ENCODE measurements at regions not wholly inside any gene's neighbourhood (a gene's known extent, or its start where the extent isn't known, plus 50 kb on each side); places are given as distances from the start of the nearest gene placed in this dataset.

- H3K23me2 ChIP-seq (ENCODE audit: low read depth, low read length) = no peaks in the 10 kb centered on the region
- H2BK15ac ChIP-seq (ENCODE audit: low read length) = no peak overlapping the region
- H3K9ac ChIP-seq (replicated peaks in 1 of 4; ENCODE audit: extremely low read depth in 1 of 4, low read depth in 3 of 4, low read length in 3 of 4) = peak overlapping the region in 1 of 4 experiments; percentile 49; a peak in 1 of 7 replicates
- POLR2A ChIA-PET (ENCODE audit: partially characterized antibody) = no interaction called here
- no peaks in the 10 kb centered on the region for H3K79me1 ChIP-seq (ENCODE audit: low read depth, low read length)
- H2BK12ac ChIP-seq (ENCODE audit: low read depth, low read length) = 0 out of 2 replicates have a peak overlapping the region, but pooled peaks have one; percentile 30
- H3K27ac ChIP-seq (ENCODE audit: low read depth, low read length) = no peak overlapping the region
- H3K4me2 ChIP-seq (ENCODE audit: insufficient read depth in 1 of 2, low read depth in 2 of 2, low read length in 2 of 2) = peak overlapping the region in 1 of 2 experiments; percentile 38; a peak in 2 of 4 replicates
- peak overlapping the region; percentile 75 for H2AK5ac ChIP-seq (ENCODE audit: low read depth, low read length)
- H3K9me3 ChIP-seq (ENCODE audit: insufficient read depth in 2 of 2, low read depth in 1 of 2, low read length in 1 of 2) = no peaks in the 10 kb centered on the region
- no peak overlapping the region for H2BK20ac ChIP-seq (ENCODE audit: low read length)
- DNase-seq (ENCODE audit: low read depth in 1 of 2, low spot score in 2 of 2) = no peak
- H4K20me1 ChIP-seq (replicated peaks in 1 of 2; ENCODE audit: control insufficient read depth in 1 of 2, insufficient read depth in 2 of 2, low read length in 2 of 2) = no peaks in the 10 kb centered on the region
- H2BK5ac ChIP-seq (ENCODE audit: low read depth, low read length) = no peak overlapping the region
- H3K56ac ChIP-seq (replicated peaks; ENCODE audit: insufficient read length, low read depth, low read length) = no peak overlapping the region
- H3K23ac ChIP-seq (ENCODE audit: insufficient read length) = no peak overlapping the region
- H2BK120ac ChIP-seq (replicated peaks; ENCODE audit: low read depth, low read length) = no peak overlapping the region
- H3K4me1 ChIP-seq (replicated peaks in 1 of 4; ENCODE audit: control insufficient read depth in 3 of 4, insufficient read depth in 4 of 4, low read length in 3 of 4) = peaks cover 1 to 21% (median 12%) of the 10 kb centered on the region in 4 experiments
- H3K4me3 ChIP-seq (ENCODE audit: extremely low read depth in 1 of 4, insufficient read depth in 2 of 4, low read depth in 3 of 4, low read length in 4 of 4) = no peak overlapping the region
- H3K27me3 ChIP-seq (replicated peaks in 1 of 4; ENCODE audit: control insufficient read depth in 3 of 4, extremely low read depth in 1 of 4, insufficient read depth in 3 of 4, low read length in 3 of 4) = no peaks in the 10 kb centered on the region
- peak; percentile 7 for FAIRE-seq
- 70% methylated on average over 5 of the region's 5 CpGs; no CpG with 5 or more reads in 1 of the 2 experiments for WGBS, 2 experiments (ENCODE audit: extremely low coverage in 1 of 2, insufficient coverage in 1 of 2, insufficient read length in 1 of 2, insufficient replicate concordance in 2 of 2, low coverage in 1 of 2, low lambda C conversion rate in 2 of 2, missing lambda C conversion rate in 1 of 2)
- no peak overlapping the region for H4K8ac ChIP-seq (ENCODE audit: extremely low read depth, insufficient read depth, low read length)
- no peak overlapping the region for H3K4ac ChIP-seq (replicated peaks; ENCODE audit: insufficient read length, low read depth, low read length)
- H4K91ac ChIP-seq (replicated peaks; ENCODE audit: insufficient read length, low read length) = no peak overlapping the region
- H3K18ac ChIP-seq (ENCODE audit: extremely low read depth, low read length) = no peak overlapping the region
- H3K36me3 ChIP-seq (ENCODE audit: control insufficient read depth in 2 of 4, insufficient read depth in 4 of 4, low read length in 3 of 4) = no peaks in the 10 kb centered on the region
- no peak overlapping the region for H2AFZ ChIP-seq (ENCODE audit: low read length)
- H3K79me2 ChIP-seq (ENCODE audit: control insufficient read depth in 1 of 2, insufficient read depth in 2 of 2, low read length in 2 of 2) = no peaks in the 10 kb centered on the region
- CTCF ChIA-PET (ENCODE audit: partially characterized antibody) = interaction anchor here (0.6 to 1.2 kb wide), 2 partner anchors 234 to 578 kb away, joined by 3 read pairs; no protein-coding TSS in a partner anchor
- H4K5ac ChIP-seq (ENCODE audit: insufficient read length, low read depth, low read length) = no peak overlapping the region
- H3K14ac ChIP-seq (ENCODE audit: insufficient read length) = no peak overlapping the region
- TF ChIP-seq SP4 (IDR thresholded peaks at IDR 0.05; ENCODE audit: low read length) (no peak), RBBP5 (IDR thresholded peaks at IDR 0.05; ENCODE audit: borderline replicate concordance, low read depth, low read length) (no peak), E2F6 (IDR thresholded peaks at IDR 0.05) (0 out of 2 replicates have a peak, but pooled peaks have one; percentile 32), POU5F1 (IDR thresholded peaks at IDR 0.05; ENCODE audit: low read depth, low read length) (peak; percentile 71; the same call in 1 of the 2 replicates), SP1 (IDR thresholded peaks at IDR 0.05; ENCODE audit: low read depth, low read length) (no peak), YY1 (IDR thresholded peaks at IDR 0.05; ENCODE audit: low read depth, low read length) (peak; percentile 56), TCF12 (IDR thresholded peaks at IDR 0.05; ENCODE audit: low read depth, low read length) (no peak), SIX5 (IDR thresholded peaks at IDR 0.05; ENCODE audit: low read depth, low read length) (no peak), SAP30 (IDR thresholded peaks at IDR 0.05; ENCODE audit: insufficient read depth, insufficient replicate concordance, low read length) (no peak), SIN3A (conservative IDR thresholded peaks at IDR 0.05 in 1 of 2, IDR thresholded peaks at IDR 0.05 in 1 of 2; ENCODE audit: low read depth in 1 of 2, low read length in 2 of 2) (no peak), MAX (IDR thresholded peaks at IDR 0.05) (peak; percentile 53; the same call in 1 of the 2 replicates), SIRT6 (IDR thresholded peaks at IDR 0.05; ENCODE audit: low read length) (no peak)
Measured at GRCh38 chr15:94744080-94744793, 512.9 kb downstream of the MCTP2 start.

All from H1 (cell line).